ENCODE measurements at regions not wholly inside any gene's neighbourhood (a gene's known extent, or its start where the extent isn't known, plus 50 kb on each side); places are given as distances from the start of the nearest gene placed in this dataset.
"Not testable (repeated sequence)": the region's sequence is repeated elsewhere in the genome, so short reads cannot be mapped to it uniquely, and the experiment has no call there.

DNA sequence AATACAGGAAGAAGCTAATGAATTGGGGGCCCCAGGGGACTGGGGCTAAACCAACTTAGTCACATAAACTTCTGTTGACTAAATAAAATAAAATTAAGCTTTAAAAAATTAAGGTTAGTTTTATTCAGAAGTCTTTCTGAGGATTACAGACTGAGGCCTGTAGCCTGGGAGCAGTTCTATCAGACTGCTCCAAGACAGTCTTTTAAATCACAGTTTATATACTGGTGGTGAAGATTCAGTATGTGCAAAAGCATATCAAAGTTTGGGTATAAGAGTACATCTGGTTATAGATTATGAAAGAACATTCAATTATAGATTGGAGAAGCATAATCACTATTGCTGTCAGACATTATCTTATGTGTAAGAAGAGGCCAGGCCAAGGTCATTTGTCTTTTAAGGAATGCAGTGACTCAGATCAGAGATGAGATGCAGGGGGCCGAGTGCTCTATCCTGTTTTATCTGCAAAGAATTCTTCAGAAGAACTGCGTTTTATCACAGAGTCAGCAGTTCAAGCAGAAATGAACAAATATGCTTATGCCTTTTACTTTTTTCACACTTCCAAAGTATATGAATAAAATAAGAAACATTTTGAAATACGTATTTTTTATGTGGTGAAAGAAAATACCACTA is 109.4 kb downstream of the PDHA2 start:
- in situ Hi-C loops (cut with MboI; ENCODE audit: low sequenced_read_pairs, unreplicated experiment) = no loop called here
- TF ChIP-seq, protein P1, sequence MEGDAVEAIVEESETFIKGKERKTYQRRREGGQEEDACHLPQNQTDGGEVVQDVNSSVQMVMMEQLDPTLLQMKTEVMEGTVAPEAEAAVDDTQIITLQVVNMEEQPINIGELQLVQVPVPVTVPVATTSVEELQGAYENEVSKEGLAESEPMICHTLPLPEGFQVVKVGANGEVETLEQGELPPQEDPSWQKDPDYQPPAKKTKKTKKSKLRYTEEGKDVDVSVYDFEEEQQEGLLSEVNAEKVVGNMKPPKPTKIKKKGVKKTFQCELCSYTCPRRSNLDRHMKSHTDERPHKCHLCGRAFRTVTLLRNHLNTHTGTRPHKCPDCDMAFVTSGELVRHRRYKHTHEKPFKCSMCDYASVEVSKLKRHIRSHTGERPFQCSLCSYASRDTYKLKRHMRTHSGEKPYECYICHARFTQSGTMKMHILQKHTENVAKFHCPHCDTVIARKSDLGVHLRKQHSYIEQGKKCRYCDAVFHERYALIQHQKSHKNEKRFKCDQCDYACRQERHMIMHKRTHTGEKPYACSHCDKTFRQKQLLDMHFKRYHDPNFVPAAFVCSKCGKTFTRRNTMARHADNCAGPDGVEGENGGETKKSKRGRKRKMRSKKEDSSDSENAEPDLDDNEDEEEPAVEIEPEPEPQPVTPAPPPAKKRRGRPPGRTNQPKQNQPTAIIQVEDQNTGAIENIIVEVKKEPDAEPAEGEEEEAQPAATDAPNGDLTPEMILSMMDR (IDR thresholded peaks at IDR 0.05; ENCODE audit: borderline replicate concordance, control extremely low read depth, extremely low read depth, insufficient read depth, missing control alignments) = no peak
- DNase-seq (ENCODE audit: low spot score) = no peak

DNA sequence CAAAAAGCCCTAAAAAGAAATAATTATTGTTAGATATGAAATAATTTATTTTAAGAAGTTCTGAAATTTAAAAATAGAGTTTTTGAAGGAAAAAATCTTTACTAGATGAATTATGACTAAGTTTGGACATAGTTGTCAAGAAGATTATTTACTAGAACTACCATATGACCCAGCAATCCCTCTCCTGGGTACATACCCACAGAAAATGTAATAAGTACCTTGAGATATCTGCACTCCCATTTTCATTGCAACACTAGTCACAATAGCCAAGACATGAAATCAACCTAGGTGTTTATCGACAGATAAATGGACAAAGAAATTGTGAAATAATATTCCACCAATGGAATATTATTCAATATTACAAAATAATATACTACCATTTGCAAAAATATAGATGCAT is 109.9 kb downstream of the PDHA2 start:
- in situ Hi-C loops (cut with MboI; ENCODE audit: low sequenced_read_pairs, unreplicated experiment) = no loop called here
- DNase-seq (ENCODE audit: low spot score) = no peak
- TF ChIP-seq, protein P1 (IDR thresholded peaks at IDR 0.05; ENCODE audit: borderline replicate concordance, control extremely low read depth, extremely low read depth, insufficient read depth, missing control alignments) = no peak

DNA sequence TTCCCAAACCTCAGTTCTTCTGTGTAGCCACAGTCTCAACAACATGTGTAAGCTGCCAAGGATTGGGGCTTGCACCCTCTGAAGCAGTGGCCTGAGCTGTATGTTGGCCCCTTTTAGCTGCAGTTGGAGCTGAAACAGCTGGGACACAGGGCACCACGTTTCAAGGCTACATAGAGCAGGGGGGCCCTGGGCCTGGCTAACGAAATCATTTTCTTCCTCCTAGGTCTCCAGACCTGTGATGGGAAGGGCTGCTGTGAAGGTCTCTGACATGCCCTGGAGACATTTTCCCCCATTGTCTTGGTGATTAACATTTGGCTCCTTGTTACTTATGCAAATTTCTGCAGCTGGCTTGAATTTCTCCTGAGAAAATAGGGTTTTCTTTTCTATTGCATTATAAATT is 112.6 kb downstream of the PDHA2 start:
- DNase-seq (ENCODE audit: low spot score); in situ Hi-C loops (cut with MboI; ENCODE audit: low sequenced_read_pairs, unreplicated experiment): not testable (repeated sequence)

DNA sequence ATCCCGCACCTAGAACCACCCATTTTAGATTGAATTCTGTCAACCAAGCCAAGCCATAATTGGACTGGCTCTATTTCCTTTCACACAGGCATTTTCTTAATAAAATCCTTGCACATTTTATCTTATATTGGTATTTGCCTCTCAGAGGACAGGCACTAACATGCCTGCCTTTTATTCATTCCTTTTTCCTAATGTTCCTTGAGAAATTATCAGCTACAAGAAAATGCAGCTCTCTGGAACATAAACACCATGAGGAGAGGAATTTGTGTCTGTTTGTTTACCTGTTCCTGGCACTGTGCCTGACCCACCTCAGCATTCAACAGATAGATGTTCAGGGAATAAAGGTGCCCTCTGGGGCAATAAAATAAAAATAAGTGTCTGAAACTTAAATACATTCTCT is 116.2 kb downstream of the PDHA2 start:
- in situ Hi-C loops (cut with MboI; ENCODE audit: low sequenced_read_pairs, unreplicated experiment) = no loop called here
- DNase-seq (ENCODE audit: low spot score) = no peak
- TF ChIP-seq, protein P1 (IDR thresholded peaks at IDR 0.05; ENCODE audit: borderline replicate concordance, control extremely low read depth, extremely low read depth, insufficient read depth, missing control alignments) = no peak

DNA sequence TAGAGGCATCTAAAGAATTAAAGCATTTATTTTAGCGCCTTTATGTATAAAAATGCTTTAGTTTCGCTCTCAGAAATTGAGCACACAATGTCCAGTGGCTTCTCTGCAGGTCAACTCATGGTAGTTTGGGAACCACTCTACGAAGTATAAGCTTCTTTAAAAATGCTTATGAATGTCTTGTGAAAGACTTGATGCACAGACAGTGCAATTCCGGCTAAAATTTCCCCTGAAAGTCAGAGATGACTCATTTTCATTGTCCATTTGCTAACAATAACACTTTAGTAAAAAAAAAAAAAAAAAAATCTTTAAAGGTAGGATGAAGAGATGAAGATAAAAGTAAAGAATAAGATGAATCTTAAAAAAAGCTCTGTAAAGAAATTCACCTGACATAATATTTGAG is 117.2 kb downstream of the PDHA2 start:
- DNase-seq (ENCODE audit: low spot score) = no peak
- TF ChIP-seq, protein P1 (IDR thresholded peaks at IDR 0.05; ENCODE audit: borderline replicate concordance, control extremely low read depth, extremely low read depth, insufficient read depth, missing control alignments) = no peak
- in situ Hi-C loops (cut with MboI; ENCODE audit: low sequenced_read_pairs, unreplicated experiment) = no loop called here

DNA sequence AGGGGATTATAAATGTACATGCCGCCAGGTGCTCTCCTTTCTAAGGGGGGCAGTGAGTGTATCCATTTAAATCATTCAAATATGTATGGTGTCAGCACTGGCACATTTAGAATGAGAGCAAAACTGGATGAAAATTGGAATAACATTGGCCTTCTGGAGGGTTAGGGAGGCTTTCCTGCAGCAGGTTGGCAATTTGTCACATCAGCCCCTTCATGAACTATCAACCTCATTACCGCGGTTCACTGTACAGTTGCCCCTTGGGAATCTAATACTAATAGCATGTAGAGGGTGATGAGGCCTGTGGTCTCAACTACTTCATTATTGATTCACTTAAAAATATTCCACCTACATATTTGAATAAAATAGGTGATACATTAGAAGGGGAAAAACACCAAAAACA is 117.9 kb downstream of the PDHA2 start:
- TF ChIP-seq, protein P1 (IDR thresholded peaks at IDR 0.05; ENCODE audit: borderline replicate concordance, control extremely low read depth, extremely low read depth, insufficient read depth, missing control alignments) = no peak
- DNase-seq (ENCODE audit: low spot score) = no peak
- in situ Hi-C loops (cut with MboI; ENCODE audit: low sequenced_read_pairs, unreplicated experiment) = no loop called here

DNA sequence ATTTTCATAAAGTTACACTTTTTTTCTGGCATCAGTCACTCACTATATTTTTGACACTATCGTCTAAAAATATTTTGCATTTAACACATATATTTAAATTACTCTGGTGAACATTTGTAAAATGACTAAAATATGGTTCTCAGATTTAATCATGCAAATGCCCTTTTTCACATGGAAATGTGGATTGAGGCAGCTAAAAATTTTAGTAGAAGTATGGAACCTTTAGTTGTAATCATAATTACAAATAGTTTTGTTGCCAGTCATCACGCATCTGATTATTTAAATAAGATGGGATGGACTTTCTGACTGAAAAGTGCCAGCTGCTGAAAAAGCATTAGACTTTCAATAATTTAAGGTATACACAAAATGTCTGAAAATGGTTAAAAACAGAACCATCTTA is 119.3 kb downstream of the PDHA2 start:
- TF ChIP-seq, protein P1 (IDR thresholded peaks at IDR 0.05; ENCODE audit: borderline replicate concordance, control extremely low read depth, extremely low read depth, insufficient read depth, missing control alignments) = no peak
- DNase-seq (ENCODE audit: low spot score) = no peak
- in situ Hi-C loops (cut with MboI; ENCODE audit: low sequenced_read_pairs, unreplicated experiment) = no loop called here

All from GM13976 (cell line).